Keratinocyte (primary cell): ENCODE measurements at regions not wholly inside any gene's neighbourhood (a gene's known extent, or its start where the extent isn't known, plus 50 kb on each side); places are given as distances from the start of the nearest gene placed in this dataset.

Experiments used
- DNase-seq: peaks from one replicate; pipeline ENCODE4 v3.0.0-alpha.2; 2011; ENCODE audit warnings: low read depth, missing footprints, low spot score
- FAIRE-seq: peaks from 2 replicates; lab custom pipeline; 2011; peaks lifted over from hg19 to GRCh38; lab: Jason Lieb, UNC
- H2AFZ ChIP-seq: 2 replicates; pipeline ENCODE4 v1.6.0; 2012; ENCODE audit warnings: low read length, control low read depth, inconsistent platforms; ENCODE audit not compliant: control insufficient read depth
- H3K27ac ChIP-seq: 2 replicates; pipeline ENCODE4 v1.5.1; 2011; ENCODE audit warnings: low read length; ENCODE audit not compliant: control insufficient read depth, insufficient read depth
- H3K27me3 ChIP-seq: 3 replicates; pipeline ENCODE4 v1.6.0; 2011; ENCODE audit warnings: low read length; ENCODE audit not compliant: control insufficient read depth, insufficient read depth; ENCODE audit errors: extremely low read depth
- H3K36me3 ChIP-seq, 2 experiments: 2 replicates in 1 of 2; 3 replicates in 1 of 2; pipeline ENCODE4 v1.5.1; 2011; ENCODE audit warnings: low read length in 2 of 2, mild to moderate bottlenecking in 1 of 2; ENCODE audit not compliant: control insufficient read depth in 2 of 2, insufficient read depth in 2 of 2; ENCODE audit errors: extremely low read depth in 1 of 2
- H3K4me1 ChIP-seq: 3 replicates; pipeline ENCODE4 v1.5.1; 2011; ENCODE audit warnings: low read length; ENCODE audit not compliant: control insufficient read depth, insufficient read depth; ENCODE audit errors: extremely low read depth
- H3K4me2 ChIP-seq: 3 replicates; pipeline ENCODE4 v1.6.0; 2011; ENCODE audit warnings: low read depth, low read length; ENCODE audit not compliant: control insufficient read depth, insufficient read depth; ENCODE audit errors: extremely low read depth
- H3K4me3 ChIP-seq, 3 experiments: fragments of 200-600 bp in 1 of 3; sonication (generic) in 1 of 3; 2 replicates in 2 of 3; 3 replicates in 1 of 3; pipeline ENCODE4 v1.5.1; 2011 to 2016; ENCODE audit warnings: low read length in 3 of 3, mild to moderate bottlenecking in 3 of 3, control low read depth in 2 of 3, inconsistent platforms in 1 of 3, low read depth in 1 of 3, mixed read lengths in 1 of 3, mixed run types in 1 of 3, moderate library complexity in 1 of 3; ENCODE audit not compliant: control insufficient read depth in 2 of 3, insufficient read depth in 2 of 3; ENCODE audit errors: extremely low read depth in 1 of 3
- H3K79me2 ChIP-seq: 2 replicates; pipeline ENCODE4 v1.6.0; 2012; ENCODE audit warnings: low read length; ENCODE audit not compliant: control insufficient read depth, insufficient read depth
- H3K9ac ChIP-seq: 3 replicates; pipeline ENCODE4 v1.6.0; 2011; ENCODE audit warnings: low read length; ENCODE audit not compliant: control insufficient read depth, insufficient read depth; ENCODE audit errors: extremely low read depth
- H3K9me1 ChIP-seq: 3 replicates; pipeline ENCODE4 v1.6.0; 2011; ENCODE audit warnings: low read length; ENCODE audit not compliant: control insufficient read depth, insufficient read depth; ENCODE audit errors: extremely low read depth
- H3K9me3 ChIP-seq: 2 replicates; pipeline ENCODE4 v1.5.1; 2012; ENCODE audit warnings: low read depth, low read length; ENCODE audit not compliant: control insufficient read depth
- H4K20me1 ChIP-seq: 3 replicates; pipeline ENCODE4 v1.6.0; 2011; ENCODE audit warnings: low read length; ENCODE audit not compliant: control insufficient read depth, insufficient read depth; ENCODE audit errors: extremely low read depth
- CTCF ChIP-seq, 3 experiments: IDR thresholded peaks in 1 of 3; conservative IDR thresholded peaks in 1 of 3; optimal IDR thresholded peaks in 1 of 3; 2 replicates in 2 of 3; 3 replicates in 1 of 3; pipeline versions ENCODE3 to v1.5.1; 2011; ENCODE audit warnings: low read length in 3 of 3, mild to moderate bottlenecking in 3 of 3, moderate library complexity in 2 of 3, control low read depth in 1 of 3, inconsistent platforms in 1 of 3; ENCODE audit not compliant: insufficient read depth in 2 of 3; ENCODE audit errors: extremely low read depth in 1 of 3
- EZH2 ChIP-seq: IDR thresholded peaks from one replicate; pipeline ENCODE4 v1.6.1; 2012; ENCODE audit warnings: inconsistent platforms, mild to moderate bottlenecking, low read length, moderate library complexity
- dilution Hi-C: fragments of 300-500 bp; cut with MboI; formaldehyde crosslinking; loops from one replicate; pipeline ENCODE4 v1.7.0; 2020; ENCODE audit warnings: low sequenced_read_pairs; ENCODE audit not compliant: extremely low pct_ligation_motif_present

- dilution Hi-C loops, result no loop called here
- FAIRE-seq (no peak), DNase-seq (no peak)
- Histone ChIP-seq H3K27me3 (no peaks in the 10 kb centered on the region), H3K27ac (no peak overlapping the region), H3K9ac (no peak overlapping the region), H3K36me3 (no peaks in the 10 kb centered on the region), H4K20me1 (no peaks in the 10 kb centered on the region), H3K4me1 (no peaks in the 10 kb centered on the region), H3K9me3 (no peaks in the 10 kb centered on the region), H3K4me3 (no peak overlapping the region), H3K9me1 (no peaks in the 10 kb centered on the region), H3K4me2 (no peak overlapping the region), H2AFZ (no peak overlapping the region), H3K79me2 (no peaks in the 10 kb centered on the region)
- TF ChIP-seq CTCF (optimal IDR thresholded peaks at IDR 0.05 in 1 of 3, IDR thresholded peaks at IDR 0.05 in 1 of 3, conservative IDR thresholded peaks at IDR 0.05 in 1 of 3; ENCODE audit: extremely low read depth in 1 of 3, insufficient read depth in 2 of 3, low read length in 3 of 3), result no peak
- no peak for TF ChIP-seq EZH2
Observed at GRCh38 chr13:106709522-106709921, 141.6 kb upstream of the ARGLU1 start.

GRCh38 chr13:106702505-106702904, 134.6 kb upstream of the ARGLU1 start:
- FAIRE-seq (no peak), DNase-seq (no peak)
- Histone ChIP-seq H3K9ac (no peak overlapping the region), H2AFZ (no peak overlapping the region), H3K79me2 (no peaks in the 10 kb centered on the region), H3K27ac (no peak overlapping the region), H3K9me1 (no peaks in the 10 kb centered on the region), H3K27me3 (no peaks in the 10 kb centered on the region), H4K20me1 (no peaks in the 10 kb centered on the region), H3K4me1 (no peaks in the 10 kb centered on the region), H3K36me3 (no peaks in the 10 kb centered on the region), H3K4me2 (no peak overlapping the region), H3K4me3 (no peak overlapping the region), H3K9me3 (no peaks in the 10 kb centered on the region)
- dilution Hi-C loops, result no loop called here
- TF ChIP-seq CTCF (optimal IDR thresholded peaks at IDR 0.05 in 1 of 3, IDR thresholded peaks at IDR 0.05 in 1 of 3, conservative IDR thresholded peaks at IDR 0.05 in 1 of 3; ENCODE audit: extremely low read depth in 1 of 3, insufficient read depth in 2 of 3, low read length in 3 of 3), result no peak
